Central memory CD8-positive, alpha-beta T cell (primary cell): ENCODE measurements at regions not wholly inside any gene's neighbourhood (a gene's known extent, or its start where the extent isn't known, plus 50 kb on each side); places are given as distances from the start of the nearest gene placed in this dataset.

Experiments used
- ATAC-seq: fragments of 150-1000 bp; cut with Tn5 transposase; replicated peaks from 2 replicates; pipeline ENCODE4 v1.10.0; 2022; ENCODE audit warnings: mild to moderate bottlenecking, moderate FRiP score, moderate number of reproducible peaks; ENCODE audit not compliant: poor library complexity, severe bottlenecking; ENCODE audit errors: extremely low read depth
- DNase-seq, 2 donors: peaks; one replicate each; pipeline ENCODE4 v3.0.0; 2021; ENCODE audit warnings: low spot score in 2 of 2
- H3K27ac Mint-ChIP-seq: one replicate; pipeline ENCODE4 v1.8.0; 2022; ENCODE audit warnings: low read depth, mild to moderate bottlenecking, moderate library complexity, mixed read lengths
- H3K27me3 Mint-ChIP-seq: one replicate; pipeline ENCODE4 v1.8.0; 2022; ENCODE audit warnings: mixed read lengths
- H3K36me3 Mint-ChIP-seq: one replicate; pipeline ENCODE4 v1.8.0; 2022; ENCODE audit warnings: mild to moderate bottlenecking, moderate library complexity, mixed read lengths; ENCODE audit not compliant: insufficient read depth
- H3K4me1 Mint-ChIP-seq: one replicate; pipeline ENCODE4 v1.8.0; 2022; ENCODE audit warnings: mixed read lengths
- H3K4me3 Mint-ChIP-seq: one replicate; pipeline ENCODE4 v1.8.0; 2022; ENCODE audit warnings: mild to moderate bottlenecking, moderate library complexity, mixed read lengths
- H3K9me3 Mint-ChIP-seq: one replicate; pipeline ENCODE4 v1.8.0; 2022; ENCODE audit warnings: mixed read lengths

DNA sequence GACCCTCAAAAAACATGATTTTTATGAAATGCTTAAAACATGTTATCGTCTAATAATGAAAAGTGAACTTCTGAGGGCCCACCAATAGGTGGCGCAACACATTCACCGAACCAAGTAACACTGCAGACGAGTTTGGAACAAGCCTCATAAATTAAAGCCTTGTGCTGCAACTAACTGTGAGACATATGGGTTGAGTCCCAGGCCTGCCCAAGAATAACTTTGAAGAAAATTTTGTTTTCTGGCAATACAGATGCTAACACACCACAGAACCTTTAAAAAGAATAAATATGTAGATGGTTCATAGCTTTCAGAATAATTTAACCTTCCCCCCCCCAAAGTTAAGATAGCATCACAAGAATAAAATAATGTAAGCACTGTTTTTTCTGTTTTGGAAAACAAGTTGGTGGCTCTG, 285.9 kb downstream of the RNF144A start:
- H3K9me3 Mint-ChIP-seq, result no peaks in the 10 kb centered on the region
- no peaks in the 10 kb centered on the region for H3K27me3 Mint-ChIP-seq
- H3K27ac Mint-ChIP-seq, result no peak overlapping the region
- DNase-seq (peak; percentile 33 to 35), ATAC-seq (peak; percentile 43)
- no peaks in the 10 kb centered on the region for H3K4me1 Mint-ChIP-seq
- H3K36me3 Mint-ChIP-seq, result no peaks in the 10 kb centered on the region
- H3K4me3 Mint-ChIP-seq, result no peak overlapping the region

DNA sequence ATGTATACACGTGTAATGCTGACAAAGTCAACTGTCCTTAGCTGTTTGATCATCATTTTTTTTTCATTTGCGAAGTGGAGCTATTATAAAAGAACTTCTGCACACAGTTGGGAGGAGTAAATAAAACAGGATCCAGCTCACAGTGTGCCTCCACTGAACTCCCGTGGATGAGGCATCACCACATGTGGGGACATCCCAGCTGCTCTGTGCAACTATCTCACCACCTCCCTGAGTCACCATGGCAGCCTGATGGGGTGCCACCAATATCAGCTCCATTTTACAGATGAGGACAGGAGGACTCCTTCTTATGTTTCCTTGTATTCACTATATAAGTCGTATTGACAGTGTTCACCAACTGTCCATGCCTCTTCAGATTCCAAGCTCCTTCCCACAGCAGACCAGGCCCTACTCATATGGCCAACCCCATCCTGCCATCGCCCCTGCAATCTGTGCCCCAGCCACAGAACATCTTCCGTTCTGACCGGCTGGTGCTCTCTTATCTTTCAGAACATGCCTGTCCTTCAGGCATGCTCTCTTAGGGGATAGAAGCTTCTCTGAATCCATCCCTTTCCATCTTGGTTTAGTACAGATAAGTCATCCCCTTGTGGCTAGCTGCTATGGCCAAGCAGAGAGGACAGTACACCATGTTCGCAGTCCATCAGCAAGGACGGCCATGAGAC, 288.1 kb downstream of the RNF144A start:
- no peak overlapping the region for H3K27ac Mint-ChIP-seq
- ATAC-seq, result no peak

GRCh38 chr2:7206111-7206810, 289.0 kb downstream of the RNF144A start:
- Mint-ChIP-seq H3K9me3 (no peaks in the 10 kb centered on the region), H3K36me3 (no peaks in the 10 kb centered on the region), H3K4me3 (no peak overlapping the region), H3K27me3 (no peaks in the 10 kb centered on the region), H3K27ac (no peak overlapping the region), H3K4me1 (no peaks in the 10 kb centered on the region)
- ATAC-seq, result no peak
- DNase-seq, result no peak

More for the DNA sequence above, 288.1 kb downstream of the RNF144A start:
- no peaks in the 10 kb centered on the region for H3K9me3 Mint-ChIP-seq
- no peak overlapping the region for H3K4me3 Mint-ChIP-seq
- DNase-seq, result no peak
- H3K36me3 Mint-ChIP-seq, result no peaks in the 10 kb centered on the region
- no peaks in the 10 kb centered on the region for H3K4me1 Mint-ChIP-seq
- no peaks in the 10 kb centered on the region for H3K27me3 Mint-ChIP-seq

GRCh38 chr2:7207631-7208030, 290.4 kb downstream of the RNF144A start:
- no peak overlapping the region for H3K27ac Mint-ChIP-seq
- ATAC-seq (no peak), DNase-seq (no peak)
- no peaks in the 10 kb centered on the region for H3K9me3 Mint-ChIP-seq
- H3K27me3 Mint-ChIP-seq, result no peaks in the 10 kb centered on the region
- H3K36me3 Mint-ChIP-seq, result no peaks in the 10 kb centered on the region
- no peaks in the 10 kb centered on the region for H3K4me1 Mint-ChIP-seq
- H3K4me3 Mint-ChIP-seq, result no peak overlapping the region

DNA sequence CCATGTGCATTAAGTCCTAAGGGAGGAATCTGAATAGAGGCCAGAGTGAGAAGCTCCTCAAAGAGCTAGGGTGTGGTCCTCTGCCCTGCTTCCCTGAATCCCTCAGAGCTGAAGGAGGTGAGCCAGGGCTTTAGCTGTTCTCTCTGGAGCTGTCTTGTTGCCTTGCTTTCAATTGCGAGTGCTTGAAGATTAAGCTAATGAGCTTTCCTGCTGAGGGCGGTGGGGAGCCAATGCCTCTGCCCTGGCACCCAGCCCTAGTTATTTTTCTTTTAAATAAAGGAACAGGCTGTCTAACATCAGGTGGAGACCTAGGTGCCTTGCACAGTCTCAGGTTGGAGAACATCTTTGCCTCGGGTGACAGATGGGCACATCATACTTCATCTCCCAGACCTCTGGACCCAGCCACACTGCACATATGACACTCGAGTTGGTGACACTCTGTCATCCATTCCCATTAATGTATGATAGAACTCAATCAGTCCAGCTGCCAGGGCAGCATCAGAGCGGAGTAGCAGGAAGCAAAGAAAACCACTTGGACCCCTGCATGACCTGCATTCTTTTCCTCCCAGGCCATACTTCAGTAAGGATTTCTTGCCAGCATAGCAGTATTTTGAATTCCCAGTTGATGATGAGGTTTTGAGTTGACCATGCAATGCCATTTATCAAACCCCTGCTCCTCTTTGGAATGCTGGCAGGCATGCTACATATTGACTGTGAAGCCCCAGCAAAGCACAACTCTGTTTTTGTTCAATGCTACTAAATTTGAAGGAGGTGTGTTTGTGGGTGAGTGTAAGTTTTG, 292.7 kb downstream of the RNF144A start:
- no peaks in the 10 kb centered on the region for H3K36me3 Mint-ChIP-seq
- no peak for DNase-seq
- H3K27me3 Mint-ChIP-seq, result no peaks in the 10 kb centered on the region
- H3K9me3 Mint-ChIP-seq, result no peaks in the 10 kb centered on the region
- no peaks in the 10 kb centered on the region for H3K4me1 Mint-ChIP-seq
- ATAC-seq, result no peak
- H3K4me3 Mint-ChIP-seq, result no peak overlapping the region
- H3K27ac Mint-ChIP-seq, result no peak overlapping the region

DNA sequence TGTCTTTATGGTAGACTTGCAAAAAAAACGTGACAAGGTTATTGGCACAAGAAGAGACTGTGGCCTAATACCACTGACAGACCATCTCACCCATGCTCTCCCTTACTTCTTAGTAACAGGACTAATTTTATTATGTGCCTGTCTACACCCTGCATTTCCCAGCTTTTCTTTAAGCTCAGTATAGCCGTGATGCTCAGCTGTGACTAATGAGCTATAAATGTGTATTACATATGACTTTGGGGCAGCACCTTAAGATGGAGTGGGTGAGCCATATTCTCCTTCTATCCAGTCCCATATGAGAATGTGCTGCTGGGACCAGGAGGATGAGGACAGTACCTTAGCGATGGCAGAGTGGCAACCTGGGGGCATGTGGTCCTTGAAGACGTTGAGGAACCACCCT, 293.5 kb downstream of the RNF144A start:
- Mint-ChIP-seq H3K9me3 (no peaks in the 10 kb centered on the region), H3K27me3 (no peaks in the 10 kb centered on the region), H3K4me1 (no peaks in the 10 kb centered on the region), H3K4me3 (no peak overlapping the region), H3K27ac (no peak overlapping the region), H3K36me3 (no peaks in the 10 kb centered on the region)
- no peak for ATAC-seq
- no peak for DNase-seq

DNA sequence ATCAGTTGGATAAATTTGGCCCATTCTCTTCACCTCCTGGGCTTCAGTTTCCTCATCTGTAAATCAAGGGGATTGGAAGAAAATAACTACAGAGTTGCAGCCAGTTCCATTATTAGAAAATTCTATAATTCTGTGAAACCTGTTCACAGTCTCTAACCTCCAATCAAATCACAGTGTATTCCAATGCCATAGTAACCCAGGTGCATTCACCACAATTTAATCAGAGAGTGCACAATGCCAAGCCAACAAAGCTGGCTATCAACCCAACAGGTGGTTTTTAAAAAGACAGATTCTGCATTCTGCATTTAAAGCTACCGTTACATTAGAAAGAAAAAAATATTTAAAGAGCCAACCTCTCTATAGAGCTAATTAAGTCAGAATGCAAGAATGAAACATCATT, 308.6 kb downstream of the RNF144A start:
- Mint-ChIP-seq H3K4me3 (no peak overlapping the region), H3K27me3 (peaks cover 4% of the 10 kb centered on the region), H3K9me3 (no peaks in the 10 kb centered on the region), H3K27ac (no peak overlapping the region), H3K36me3 (peaks cover 2% of the 10 kb centered on the region), H3K4me1 (no peaks in the 10 kb centered on the region)
- ATAC-seq, result no peak
- DNase-seq, result no peak

DNA sequence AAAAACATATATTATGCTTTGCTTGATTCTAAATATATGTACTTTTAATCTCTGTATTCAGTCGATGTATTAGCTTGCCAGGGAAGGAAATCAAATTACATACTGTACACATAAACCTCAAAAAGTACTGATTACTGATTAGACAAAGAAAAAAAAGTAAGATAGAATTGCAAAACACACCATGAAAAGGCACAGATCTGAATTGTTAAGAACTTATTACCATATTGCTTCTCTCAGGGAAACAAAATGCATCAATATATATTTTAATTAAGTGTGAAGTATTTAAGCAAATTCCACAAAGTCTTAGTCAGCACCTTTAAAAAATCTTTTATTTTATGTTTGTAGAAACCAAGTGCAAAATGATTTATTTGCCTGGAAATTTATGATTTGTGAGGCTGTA, 309.3 kb downstream of the RNF144A start:
- no peaks in the 10 kb centered on the region for H3K9me3 Mint-ChIP-seq
- no peaks in the 10 kb centered on the region for H3K4me1 Mint-ChIP-seq
- H3K4me3 Mint-ChIP-seq, result no peak overlapping the region
- no peaks in the 10 kb centered on the region for H3K27me3 Mint-ChIP-seq
- DNase-seq, result no peak
- ATAC-seq, result no peak
- H3K36me3 Mint-ChIP-seq, result peaks cover 2% of the 10 kb centered on the region
- no peak overlapping the region for H3K27ac Mint-ChIP-seq

- no peaks in the 10 kb centered on the region for H3K9me3 Mint-ChIP-seq
- H3K4me1 Mint-ChIP-seq, result no peaks in the 10 kb centered on the region
- no peak for DNase-seq
- H3K27ac Mint-ChIP-seq, result no peak overlapping the region
- ATAC-seq, result no peak
- H3K4me3 Mint-ChIP-seq, result no peak overlapping the region
- peaks cover 14% of the 10 kb centered on the region for H3K27me3 Mint-ChIP-seq
- H3K36me3 Mint-ChIP-seq, result peaks cover 2% of the 10 kb centered on the region
Measured at GRCh38 chr2:7233126-7233525, 315.9 kb downstream of the RNF144A start.

DNA sequence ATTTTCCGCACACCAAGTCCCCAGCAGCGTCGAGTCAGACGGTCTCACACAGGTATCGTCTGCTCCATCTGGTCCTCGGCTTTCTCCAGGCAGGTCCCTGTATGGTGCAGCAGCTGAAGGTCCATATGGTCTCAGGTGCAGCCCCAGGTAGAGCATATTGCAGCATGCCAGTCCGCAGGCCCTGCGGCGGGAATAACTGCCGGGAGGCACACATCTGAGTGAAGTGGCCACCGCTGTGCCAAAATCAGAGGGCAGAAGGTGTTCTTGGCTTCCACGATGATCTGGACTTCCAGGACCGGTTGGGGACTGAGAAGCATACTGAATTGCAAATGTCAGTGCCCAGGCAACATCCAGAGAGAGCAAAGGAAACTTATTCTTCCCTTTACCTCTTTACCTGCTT, 320.3 kb downstream of the RNF144A start:
- no peak for ATAC-seq
- H3K36me3 Mint-ChIP-seq, result peaks cover 2% of the 10 kb centered on the region
- no peaks in the 10 kb centered on the region for H3K4me1 Mint-ChIP-seq
- H3K27ac Mint-ChIP-seq, result no peak overlapping the region
- no peak overlapping the region for H3K4me3 Mint-ChIP-seq
- DNase-seq, result no peak
- peaks cover 14% of the 10 kb centered on the region for H3K27me3 Mint-ChIP-seq
- H3K9me3 Mint-ChIP-seq, result no peaks in the 10 kb centered on the region

DNA sequence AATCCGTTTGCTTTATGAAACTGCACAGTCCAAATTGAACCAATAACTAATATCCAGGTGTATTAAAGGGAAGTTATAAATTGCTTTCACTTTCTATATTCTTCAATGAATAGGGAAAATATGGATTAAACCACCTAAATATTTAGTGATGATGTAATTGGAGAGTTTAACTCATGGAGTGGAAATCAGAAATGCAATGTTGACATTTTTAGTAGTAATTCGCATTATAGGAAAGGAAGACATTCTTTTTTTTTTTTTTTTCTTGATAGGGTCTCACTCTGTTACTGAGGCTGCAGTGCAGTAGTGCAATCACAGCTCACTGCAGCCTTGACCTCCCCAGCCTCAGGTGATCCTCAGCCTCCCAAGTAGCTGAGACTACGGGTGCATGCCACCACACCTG, 321.9 kb downstream of the RNF144A start:
- no peak for ATAC-seq
- Mint-ChIP-seq H3K36me3 (peaks cover 2% of the 10 kb centered on the region), H3K27ac (no peak overlapping the region), H3K4me3 (no peak overlapping the region), H3K9me3 (no peaks in the 10 kb centered on the region), H3K4me1 (no peaks in the 10 kb centered on the region), H3K27me3 (no peaks in the 10 kb centered on the region)
- no peak for DNase-seq

- no peak overlapping the region for H3K27ac Mint-ChIP-seq
Measured at GRCh38 chr2:7241041-7241745, 324.0 kb downstream of the RNF144A start.

More at GRCh38 chr2:7241041-7241745, 324.0 kb downstream of the RNF144A start:
- DNase-seq, result no peak
- peaks cover 2% of the 10 kb centered on the region for H3K36me3 Mint-ChIP-seq
- H3K9me3 Mint-ChIP-seq, result no peaks in the 10 kb centered on the region
- ATAC-seq, result no peak
- H3K4me1 Mint-ChIP-seq, result no peaks in the 10 kb centered on the region
- no peak overlapping the region for H3K4me3 Mint-ChIP-seq
- no peaks in the 10 kb centered on the region for H3K27me3 Mint-ChIP-seq
